Ishikawa (cell line): ENCODE measurements at regions not wholly inside any gene's neighbourhood (a gene's known extent, or its start where the extent isn't known, plus 50 kb on each side); places are given as distances from the start of the nearest gene placed in this dataset.

Experiments used
- CEBPB ChIP-seq: IDR thresholded peaks from 2 replicates; pipeline ENCODE4 v1.6.1; 2012
- CREB1 ChIP-seq: IDR thresholded peaks from 2 replicates; pipeline ENCODE4 v1.6.1; 2012; ENCODE audit warnings: low read depth
- EGR1 ChIP-seq: IDR thresholded peaks from 2 replicates; pipeline ENCODE4 v1.6.1; 2012
- EP300 ChIP-seq: IDR thresholded peaks from 2 replicates; pipeline ENCODE4 v1.6.1; 2012; ENCODE audit warnings: borderline replicate concordance
- FOXM1 ChIP-seq: IDR thresholded peaks from 2 replicates; pipeline ENCODE4 v1.6.1; 2012; ENCODE audit warnings: low read depth, borderline replicate concordance
- NFIC ChIP-seq: IDR thresholded peaks from 2 replicates; pipeline ENCODE4 v1.6.1; 2012
- RAD21 ChIP-seq: IDR thresholded peaks from 2 replicates; pipeline ENCODE4 v1.6.1; 2012; ENCODE audit warnings: low read depth
- TAF1 ChIP-seq: IDR thresholded peaks from 2 replicates; pipeline ENCODE4 v1.6.1; 2012; ENCODE audit warnings: low read depth, mild to moderate bottlenecking
- TCF12 ChIP-seq: IDR thresholded peaks from 2 replicates; pipeline ENCODE4 v1.6.1; 2012; ENCODE audit warnings: low read depth
- TEAD4 ChIP-seq: IDR thresholded peaks from 2 replicates; pipeline ENCODE4 v1.6.1; 2012
- YY1 ChIP-seq: IDR thresholded peaks from 2 replicates; pipeline ENCODE4 v1.6.1; 2012; ENCODE audit warnings: low read depth
- ZBTB7A ChIP-seq: IDR thresholded peaks from 2 replicates; pipeline ENCODE4 v1.6.1; 2012; ENCODE audit warnings: low read depth
- TF ChIP-seq, protein P1 (sequence below): IDR thresholded peaks from 2 replicates; pipeline ENCODE4 v1.6.1; 2012; ENCODE audit warnings: low read depth, mild to moderate bottlenecking
- TF ChIP-seq, protein P2 (sequence below): IDR thresholded peaks from 2 replicates; pipeline ENCODE4 v1.6.1; 2012
- TF ChIP-seq, protein P3 (sequence below): IDR thresholded peaks from 2 replicates; pipeline ENCODE4 v1.6.1; 2012

DNA sequence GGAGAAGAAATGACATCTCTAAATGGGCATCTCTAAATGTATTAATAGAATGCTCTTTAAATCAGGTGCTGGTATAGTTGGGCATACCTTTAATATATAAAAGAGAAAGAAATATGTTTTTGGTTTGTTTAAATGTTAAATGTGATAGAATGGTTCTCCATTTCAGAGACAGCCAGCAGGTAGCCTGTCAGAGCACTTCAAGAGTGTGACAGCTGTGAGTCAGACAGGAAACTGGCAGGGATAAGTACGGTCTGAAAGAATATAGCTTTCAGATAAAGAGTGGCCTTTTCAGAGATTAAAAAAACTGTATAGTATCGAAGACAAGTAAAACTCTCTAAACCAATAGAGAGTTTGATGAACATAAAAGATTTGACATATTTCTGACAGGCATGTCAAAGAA is 654.1 kb downstream of the IGSF11 start:
- TF ChIP-seq, protein P1, sequence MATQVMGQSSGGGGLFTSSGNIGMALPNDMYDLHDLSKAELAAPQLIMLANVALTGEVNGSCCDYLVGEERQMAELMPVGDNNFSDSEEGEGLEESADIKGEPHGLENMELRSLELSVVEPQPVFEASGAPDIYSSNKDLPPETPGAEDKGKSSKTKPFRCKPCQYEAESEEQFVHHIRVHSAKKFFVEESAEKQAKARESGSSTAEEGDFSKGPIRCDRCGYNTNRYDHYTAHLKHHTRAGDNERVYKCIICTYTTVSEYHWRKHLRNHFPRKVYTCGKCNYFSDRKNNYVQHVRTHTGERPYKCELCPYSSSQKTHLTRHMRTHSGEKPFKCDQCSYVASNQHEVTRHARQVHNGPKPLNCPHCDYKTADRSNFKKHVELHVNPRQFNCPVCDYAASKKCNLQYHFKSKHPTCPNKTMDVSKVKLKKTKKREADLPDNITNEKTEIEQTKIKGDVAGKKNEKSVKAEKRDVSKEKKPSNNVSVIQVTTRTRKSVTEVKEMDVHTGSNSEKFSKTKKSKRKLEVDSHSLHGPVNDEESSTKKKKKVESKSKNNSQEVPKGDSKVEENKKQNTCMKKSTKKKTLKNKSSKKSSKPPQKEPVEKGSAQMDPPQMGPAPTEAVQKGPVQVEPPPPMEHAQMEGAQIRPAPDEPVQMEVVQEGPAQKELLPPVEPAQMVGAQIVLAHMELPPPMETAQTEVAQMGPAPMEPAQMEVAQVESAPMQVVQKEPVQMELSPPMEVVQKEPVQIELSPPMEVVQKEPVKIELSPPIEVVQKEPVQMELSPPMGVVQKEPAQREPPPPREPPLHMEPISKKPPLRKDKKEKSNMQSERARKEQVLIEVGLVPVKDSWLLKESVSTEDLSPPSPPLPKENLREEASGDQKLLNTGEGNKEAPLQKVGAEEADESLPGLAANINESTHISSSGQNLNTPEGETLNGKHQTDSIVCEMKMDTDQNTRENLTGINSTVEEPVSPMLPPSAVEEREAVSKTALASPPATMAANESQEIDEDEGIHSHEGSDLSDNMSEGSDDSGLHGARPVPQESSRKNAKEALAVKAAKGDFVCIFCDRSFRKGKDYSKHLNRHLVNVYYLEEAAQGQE, result no peak
- TF ChIP-seq EP300 (no peak), TAF1 (no peak), NFIC (no peak)
- TF ChIP-seq, protein P2, sequence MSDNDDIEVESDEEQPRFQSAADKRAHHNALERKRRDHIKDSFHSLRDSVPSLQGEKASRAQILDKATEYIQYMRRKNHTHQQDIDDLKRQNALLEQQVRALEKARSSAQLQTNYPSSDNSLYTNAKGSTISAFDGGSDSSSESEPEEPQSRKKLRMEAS, result no peak

DNA sequence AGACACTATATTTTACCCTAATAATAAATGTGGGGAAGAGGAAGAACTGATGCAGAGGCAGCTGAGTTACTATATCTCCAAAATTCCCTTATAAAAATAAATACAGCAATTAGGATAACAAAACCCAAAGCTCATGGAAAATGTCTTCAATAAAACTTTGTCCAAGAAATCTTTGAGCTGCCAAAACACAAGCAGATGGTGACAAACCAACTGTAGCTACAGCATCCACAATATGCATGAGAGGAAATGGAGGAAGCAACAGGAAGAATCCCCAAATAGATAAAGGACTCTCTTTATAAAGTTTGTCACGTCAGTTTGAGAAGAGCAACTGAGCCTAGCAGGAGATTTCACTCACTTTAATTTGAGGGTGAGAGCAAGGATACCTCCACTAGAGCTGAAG is 638.2 kb downstream of the IGSF11 start:
- no peak for TF ChIP-seq EP300
- TF ChIP-seq TAF1, result no peak
- TF ChIP-seq, protein P3, sequence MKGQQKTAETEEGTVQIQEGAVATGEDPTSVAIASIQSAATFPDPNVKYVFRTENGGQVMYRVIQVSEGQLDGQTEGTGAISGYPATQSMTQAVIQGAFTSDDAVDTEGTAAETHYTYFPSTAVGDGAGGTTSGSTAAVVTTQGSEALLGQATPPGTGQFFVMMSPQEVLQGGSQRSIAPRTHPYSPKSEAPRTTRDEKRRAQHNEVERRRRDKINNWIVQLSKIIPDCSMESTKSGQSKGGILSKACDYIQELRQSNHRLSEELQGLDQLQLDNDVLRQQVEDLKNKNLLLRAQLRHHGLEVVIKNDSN, result no peak
- TF ChIP-seq, protein P2, result no peak
- TF ChIP-seq, protein P1, result no peak
- TF ChIP-seq TEAD4, result no peak
- no peak for TF ChIP-seq TCF12
- no peak for TF ChIP-seq YY1
- TF ChIP-seq RAD21, result no peak
- TF ChIP-seq CEBPB, result no peak

DNA sequence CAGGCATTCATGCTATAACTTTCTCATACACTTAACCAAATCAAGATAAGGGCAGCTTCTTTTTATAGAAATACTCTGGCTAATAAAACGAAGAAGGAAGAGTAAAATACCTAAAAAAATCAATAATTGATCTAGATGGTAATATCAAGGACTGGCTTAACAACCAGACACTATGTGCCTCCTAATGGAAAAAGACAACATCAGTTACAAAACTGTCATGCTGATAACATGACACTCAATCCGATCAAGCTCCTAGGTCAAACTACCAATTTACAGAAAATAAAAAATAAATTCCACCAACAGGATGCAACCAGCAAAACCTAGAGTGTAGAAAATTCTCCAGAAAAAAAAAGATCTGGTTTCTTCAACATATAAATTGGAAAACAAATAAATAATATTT is 634.6 kb downstream of the IGSF11 start:
- TF ChIP-seq TAF1 (no peak), ZBTB7A (no peak), NFIC (no peak), FOXM1 (no peak), RAD21 (no peak), CEBPB (no peak), CREB1 (no peak), EP300 (no peak), YY1 (no peak), TEAD4 (no peak)
- TF ChIP-seq, protein P3, result no peak
- TF ChIP-seq, protein P2, result no peak
- TF ChIP-seq, protein P1, result no peak

DNA sequence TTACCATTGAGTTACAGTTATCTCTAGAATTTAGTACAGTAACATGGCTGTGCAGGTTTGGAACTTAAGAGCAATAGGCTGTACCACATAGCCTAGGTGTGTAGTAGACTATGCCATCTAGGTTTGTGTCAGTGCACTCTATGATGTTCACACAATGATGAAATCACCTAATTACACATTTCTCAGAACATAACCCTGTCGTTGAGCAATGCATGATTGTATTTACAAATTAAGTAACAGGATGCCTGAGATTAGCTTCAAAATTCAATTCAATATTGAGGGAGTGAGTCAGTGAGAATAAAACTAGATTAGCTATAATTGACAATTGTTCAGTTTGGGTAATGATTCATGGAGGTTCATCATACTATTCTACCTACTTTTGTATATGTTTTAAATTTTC is 633.8 kb downstream of the IGSF11 start:
- TF ChIP-seq CEBPB (no peak), TEAD4 (no peak), RAD21 (no peak), NFIC (no peak), ZBTB7A (no peak), EP300 (no peak), CREB1 (no peak), YY1 (no peak)
- TF ChIP-seq, protein P2, result no peak

DNA sequence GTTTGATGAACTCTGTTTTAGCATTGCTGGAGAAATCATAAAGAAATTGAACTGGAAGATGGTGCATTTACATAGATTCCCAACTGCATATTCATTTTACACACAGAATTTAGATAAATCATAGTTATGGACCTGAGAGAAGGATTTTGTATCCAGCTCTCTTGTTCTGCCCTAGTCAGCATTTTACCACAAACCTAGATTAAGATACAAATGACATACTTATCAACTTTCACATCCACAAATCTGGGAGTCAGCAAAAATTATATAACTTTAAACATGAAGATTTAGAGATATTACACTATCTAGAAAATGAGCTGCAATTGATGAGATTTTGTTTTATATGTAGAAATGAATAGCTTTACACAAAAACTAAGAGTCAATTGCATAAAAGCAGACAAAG is 632.8 kb downstream of the IGSF11 start:
- TF ChIP-seq RAD21 (no peak), EP300 (no peak), EGR1 (no peak), TCF12 (no peak), TAF1 (no peak), TEAD4 (no peak), NFIC (no peak), CEBPB (no peak), CREB1 (no peak), YY1 (no peak), ZBTB7A (no peak)
- TF ChIP-seq, protein P2, result no peak
- TF ChIP-seq, protein P3, result no peak
- TF ChIP-seq, protein P1, result no peak
